Suprapubic skin (tissue), 4 donors: ENCODE measurements at regions not wholly inside any gene's neighbourhood (a gene's known extent, or its start where the extent isn't known, plus 50 kb on each side); places are given as distances from the start of the nearest gene placed in this dataset.

Experiments used
- DNase-seq, 2 donors: peaks; one replicate each; pipeline ENCODE4 v3.0.0-alpha.2; 2019; ENCODE audit warnings: low spot score in 2 of 2
- H3K27ac ChIP-seq: fragments of 200-600 bp; sonication (generic); one replicate; pipeline ENCODE4 v1.5.1; 2019
- H3K27me3 ChIP-seq: fragments of 200-600 bp; sonication (generic); one replicate; pipeline ENCODE4 v1.5.1; 2019
- H3K36me3 ChIP-seq: fragments of 200-600 bp; sonication (generic); one replicate; pipeline ENCODE4 v1.5.1; 2019
- H3K4me1 ChIP-seq: fragments of 200-600 bp; sonication (generic); one replicate; pipeline ENCODE4 v1.5.1; 2019
- H3K4me3 ChIP-seq: fragments of 200-600 bp; sonication (generic); one replicate; pipeline ENCODE4 v1.5.1; 2019; ENCODE audit warnings: mild to moderate bottlenecking
- H3K9me3 ChIP-seq: fragments of 200-600 bp; sonication (generic); one replicate; pipeline ENCODE4 v1.5.1; 2019
- CTCF ChIP-seq, 2 donors: fragments of 200-600 bp in 1 of 2; fragments of 450-650 bp in 1 of 2; sonication (generic) in 1 of 2; IDR thresholded peaks; one replicate each; pipeline ENCODE4 v1.5.1; 2016 to 2019; ENCODE audit warnings: antibody characterized with exemption in 2 of 2, mild to moderate bottlenecking in 1 of 2, moderate library complexity in 1 of 2
- EP300 ChIP-seq: sonication (generic); formaldehyde crosslinking; IDR thresholded peaks from one replicate; pipeline ENCODE4 v1.6.1; 2017; ENCODE audit warnings: antibody characterized with exemption
- POLR2A ChIP-seq, 2 donors: fragments of 450-650 bp; IDR thresholded peaks; one replicate each; pipeline ENCODE4 v1.6.1; 2017; ENCODE audit warnings: antibody characterized with exemption in 2 of 2, mild to moderate bottlenecking in 2 of 2, moderate library complexity in 2 of 2
- POLR2AphosphoS5 ChIP-seq, 3 donors: sonication (generic); formaldehyde crosslinking; IDR thresholded peaks; one replicate each; pipeline ENCODE4 v1.6.1; 2017; ENCODE audit warnings: antibody characterized with exemption in 3 of 3
- WGBS: methylation state at CpG from one replicate; pipeline ENCODE4 v1.1.5; 2018; 5-methylcytosine and 5-hydroxymethylcytosine counted together

- no peaks in the 10 kb centered on the region for H3K36me3 ChIP-seq
- no peaks in the 10 kb centered on the region for H3K4me1 ChIP-seq
- H3K4me3 ChIP-seq, result no peak overlapping the region
- no peaks in the 10 kb centered on the region for H3K27me3 ChIP-seq
- no peaks in the 10 kb centered on the region for H3K9me3 ChIP-seq
- DNase-seq, result no peak
- 64% methylated on average over 13 of the region's 13 CpGs for WGBS
- TF ChIP-seq EP300, result no peak
- H3K27ac ChIP-seq, result no peak overlapping the region
Measured at GRCh38 chr2:5562426-5562825, 129.8 kb upstream of the SOX11 start.

DNA sequence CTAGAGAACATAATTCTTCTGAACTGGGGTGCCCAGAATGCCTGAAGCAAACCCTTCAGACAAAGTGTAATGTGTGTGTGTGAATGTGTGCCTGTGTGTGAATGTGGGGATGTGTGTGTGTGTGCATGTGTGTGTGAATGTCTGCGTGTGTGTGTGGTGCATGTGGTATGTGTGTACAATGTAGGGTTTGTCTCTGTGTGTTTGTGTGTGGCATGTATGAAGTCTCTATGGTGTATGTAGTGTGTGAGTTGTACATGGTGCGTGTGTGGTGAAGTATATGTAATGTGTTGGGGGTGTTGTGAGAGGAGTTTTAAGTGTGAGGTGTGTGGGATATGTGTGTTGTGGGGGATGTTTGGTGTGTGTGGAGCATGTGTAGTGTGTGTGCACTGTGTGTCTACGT lies 129.3 kb upstream of the SOX11 start:
- 91% methylated on average over 3 of the region's 3 CpGs for WGBS
- no peak for DNase-seq

GRCh38 chr2:5563411-5563810 lies 128.8 kb upstream of the SOX11 start:
- TF ChIP-seq POLR2A (IDR thresholded peaks at IDR 0.05) (no peak), POLR2AphosphoS5 (IDR thresholded peaks at IDR 0.05) (no peak), CTCF (IDR thresholded peaks at IDR 0.05) (no peak), EP300 (no peak)
- Histone ChIP-seq H3K4me1 (no peaks in the 10 kb centered on the region), H3K4me3 (no peak overlapping the region), H3K9me3 (no peaks in the 10 kb centered on the region), H3K27ac (no peak overlapping the region), H3K27me3 (no peaks in the 10 kb centered on the region), H3K36me3 (no peaks in the 10 kb centered on the region)
- WGBS, result 81% methylated on average over 12 of the region's 12 CpGs
- no peak for DNase-seq

More for the DNA sequence above, 129.3 kb upstream of the SOX11 start:
- H3K27ac ChIP-seq, result no peak overlapping the region
- no peaks in the 10 kb centered on the region for H3K4me1 ChIP-seq
- H3K27me3 ChIP-seq, result no peaks in the 10 kb centered on the region
- no peak for TF ChIP-seq POLR2A (IDR thresholded peaks at IDR 0.05)
- TF ChIP-seq EP300, result no peak
- no peak for TF ChIP-seq POLR2AphosphoS5 (IDR thresholded peaks at IDR 0.05)
- TF ChIP-seq CTCF (IDR thresholded peaks at IDR 0.05), result no peak
- H3K4me3 ChIP-seq, result no peak overlapping the region
- H3K36me3 ChIP-seq, result no peaks in the 10 kb centered on the region
- H3K9me3 ChIP-seq, result no peaks in the 10 kb centered on the region

GRCh38 chr2:5569256-5569655 lies 122.9 kb upstream of the SOX11 start:
- H3K36me3 ChIP-seq, result no peaks in the 10 kb centered on the region
- no peak for DNase-seq
- 64% methylated on average over 5 of the region's 5 CpGs for WGBS
- no peak overlapping the region for H3K27ac ChIP-seq
- H3K27me3 ChIP-seq, result no peaks in the 10 kb centered on the region
- TF ChIP-seq POLR2A (IDR thresholded peaks at IDR 0.05), result no peak
- TF ChIP-seq POLR2AphosphoS5 (IDR thresholded peaks at IDR 0.05), result no peak
- TF ChIP-seq CTCF (IDR thresholded peaks at IDR 0.05), result no peak
- TF ChIP-seq EP300, result no peak
- no peaks in the 10 kb centered on the region for H3K9me3 ChIP-seq
- H3K4me3 ChIP-seq, result no peak overlapping the region
- no peaks in the 10 kb centered on the region for H3K4me1 ChIP-seq

DNA sequence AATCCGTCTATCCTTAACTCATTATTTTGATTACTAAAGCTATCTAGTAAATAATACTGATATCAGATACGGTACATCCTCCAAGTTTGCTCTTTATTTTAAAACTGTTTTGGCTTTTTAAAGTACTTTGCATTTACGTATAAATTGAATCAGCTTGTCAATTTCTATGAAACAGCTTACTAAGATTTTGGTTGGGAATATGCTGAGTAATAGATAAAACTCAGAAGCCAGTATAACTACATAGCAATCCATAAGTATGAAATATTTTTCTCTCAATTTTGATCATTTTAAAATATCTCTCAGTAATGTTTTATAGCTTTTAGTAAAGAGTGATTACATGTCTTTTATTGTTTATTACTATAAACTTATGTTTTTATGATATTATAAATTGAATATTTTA lies 116.2 kb upstream of the SOX11 start:
- no peaks in the 10 kb centered on the region for H3K27me3 ChIP-seq
- no peaks in the 10 kb centered on the region for H3K36me3 ChIP-seq
- H3K9me3 ChIP-seq, result no peaks in the 10 kb centered on the region
- DNase-seq, result no peak
- no peak overlapping the region for H3K27ac ChIP-seq
- H3K4me1 ChIP-seq, result no peaks in the 10 kb centered on the region
- 94% methylated on average over 3 of the region's 3 CpGs for WGBS
- TF ChIP-seq POLR2AphosphoS5 (IDR thresholded peaks at IDR 0.05) (no peak), EP300 (no peak), CTCF (IDR thresholded peaks at IDR 0.05) (no peak)
- no peak overlapping the region for H3K4me3 ChIP-seq

DNA sequence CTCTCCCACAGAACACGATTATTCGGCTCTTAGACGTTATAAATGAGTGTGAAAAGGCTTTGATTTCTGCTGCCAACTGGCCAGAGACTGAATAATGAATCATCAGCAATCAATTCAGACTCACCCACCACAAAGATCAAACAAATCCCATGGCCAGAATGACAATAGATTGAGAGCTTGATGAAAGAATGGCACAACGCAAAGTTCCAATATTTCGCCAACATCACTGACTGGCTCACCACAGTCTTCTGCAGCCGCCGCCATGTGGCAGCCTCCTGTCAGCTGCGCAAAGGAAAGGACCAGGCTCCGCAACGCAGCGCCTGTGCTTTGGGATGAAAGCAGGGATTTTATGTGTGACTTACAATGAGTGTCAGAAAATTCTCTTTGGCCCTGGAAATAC lies 104.4 kb upstream of the SOX11 start:
- Histone ChIP-seq H3K36me3 (no peaks in the 10 kb centered on the region), H3K4me3 (no peak overlapping the region), H3K4me1 (no peaks in the 10 kb centered on the region), H3K9me3 (no peaks in the 10 kb centered on the region), H3K27ac (no peak overlapping the region), H3K27me3 (no peaks in the 10 kb centered on the region)
- TF ChIP-seq CTCF (IDR thresholded peaks at IDR 0.05) (no peak), POLR2A (IDR thresholded peaks at IDR 0.05) (no peak), EP300 (no peak), POLR2AphosphoS5 (IDR thresholded peaks at IDR 0.05) (no peak)
- DNase-seq, result no peak
- 61% methylated on average over 11 of the region's 11 CpGs for WGBS
